Esophagus squamous epithelium (tissue), 5 donors: ENCODE measurements at regions not wholly inside any gene's neighbourhood (a gene's known extent, or its start where the extent isn't known, plus 50 kb on each side); places are given as distances from the start of the nearest gene placed in this dataset.

Experiments
- DNase-seq: peaks from one replicate; lab custom pipeline; 2025; lab: John Stamatoyannopoulos, UW
- H3K27ac ChIP-seq, 4 donors: fragments of 200-600 bp; sonication (generic); one replicate each; pipeline ENCODE4 v1.5.1; 2016 to 2019; ENCODE audit warnings: mild to moderate bottlenecking in 1 of 4
- H3K27me3 ChIP-seq, 4 donors: fragments of 200-600 bp; sonication (generic); 1 replicate in 3 of 4; 2 replicates in 1 of 4; pipeline versions ENCODE4 v1.5.1 to v1.6.0; 2017 to 2021; ENCODE audit warnings: antibody characterized with exemption in 1 of 4
- H3K36me3 ChIP-seq, 3 donors: fragments of 200-600 bp; sonication (generic); one replicate each; pipeline ENCODE4 v1.5.1; 2016 to 2019
- H3K4me1 ChIP-seq, 3 donors: fragments of 200-600 bp; sonication (generic); one replicate each; pipeline ENCODE4 v1.5.1; 2017 to 2019
- H3K4me3 ChIP-seq, 4 donors: fragments of 200-600 bp; sonication (generic); 1 replicate in 3 of 4; 2 replicates in 1 of 4; pipeline ENCODE4 v1.5.1; 2016 to 2019; ENCODE audit warnings: mild to moderate bottlenecking in 2 of 4, moderate library complexity in 1 of 4
- H3K9me3 ChIP-seq, 3 donors: fragments of 200-600 bp; sonication (generic); one replicate each; pipeline ENCODE4 v1.5.1; 2016 to 2019
- POLR2A ChIP-seq, 4 donors: fragments of 450-650 bp; IDR thresholded peaks; one replicate each; pipeline ENCODE4 v1.6.1; 2017; ENCODE audit warnings: antibody characterized with exemption in 4 of 4, mild to moderate bottlenecking in 4 of 4, moderate library complexity in 3 of 4
- WGBS, 2 donors: methylation state at CpG; one replicate each; pipeline ENCODE4 v1.1.5; 2018; 5-methylcytosine and 5-hydroxymethylcytosine counted together
- intact Hi-C: fragments of 100-400 bp; cut with DNase I; formaldehyde crosslinking; loops from one replicate; pipeline ENCODE4 v1.15.0; 2022
- TF ChIP-seq, protein P1 (sequence below), 6 experiments: fragments of 450-650 bp in 4 of 6; fragments of 200-600 bp in 2 of 6; sonication (generic) in 2 of 6; IDR thresholded peaks; one replicate each; pipeline ENCODE4 v1.5.1; 2016 to 2019; ENCODE audit warnings: antibody characterized with exemption in 6 of 6, mild to moderate bottlenecking in 4 of 6, moderate library complexity in 4 of 6
- donor health status: DM: yes; HTN: yes; CAD: no.

DNA sequence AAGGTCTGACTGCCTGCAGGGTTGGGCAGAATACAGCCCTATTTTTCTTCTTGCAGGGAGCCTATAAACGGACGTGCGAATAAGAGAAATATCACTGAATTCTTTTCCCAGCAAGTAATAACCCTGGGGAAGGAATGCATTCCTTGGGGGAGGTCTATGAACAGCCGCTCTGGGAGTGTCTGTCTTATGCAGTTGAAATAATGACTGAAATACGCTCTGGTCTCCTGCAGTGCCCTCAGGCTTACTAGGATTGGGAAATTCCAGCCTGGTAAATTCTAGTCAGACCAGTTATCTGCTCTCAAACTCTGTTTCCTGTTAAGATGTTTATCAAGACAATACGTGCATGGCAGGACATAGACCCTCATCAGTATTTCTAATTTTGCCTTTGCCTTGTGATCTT is 72.1 kb upstream of the FAM241A start:
- Histone ChIP-seq H3K27me3 (no peaks in the 10 kb centered on the region), H3K27ac (no peak overlapping the region), H3K9me3 (peaks cover 0 to 9% (median 6%) of the 10 kb centered on the region in 3 donors), H3K36me3 (no peaks in the 10 kb centered on the region), H3K4me3 (no peak overlapping the region), H3K4me1 (no peaks in the 10 kb centered on the region)
- intact Hi-C loops = no loop called here
- DNase-seq = no peak
- TF ChIP-seq, protein P1, sequence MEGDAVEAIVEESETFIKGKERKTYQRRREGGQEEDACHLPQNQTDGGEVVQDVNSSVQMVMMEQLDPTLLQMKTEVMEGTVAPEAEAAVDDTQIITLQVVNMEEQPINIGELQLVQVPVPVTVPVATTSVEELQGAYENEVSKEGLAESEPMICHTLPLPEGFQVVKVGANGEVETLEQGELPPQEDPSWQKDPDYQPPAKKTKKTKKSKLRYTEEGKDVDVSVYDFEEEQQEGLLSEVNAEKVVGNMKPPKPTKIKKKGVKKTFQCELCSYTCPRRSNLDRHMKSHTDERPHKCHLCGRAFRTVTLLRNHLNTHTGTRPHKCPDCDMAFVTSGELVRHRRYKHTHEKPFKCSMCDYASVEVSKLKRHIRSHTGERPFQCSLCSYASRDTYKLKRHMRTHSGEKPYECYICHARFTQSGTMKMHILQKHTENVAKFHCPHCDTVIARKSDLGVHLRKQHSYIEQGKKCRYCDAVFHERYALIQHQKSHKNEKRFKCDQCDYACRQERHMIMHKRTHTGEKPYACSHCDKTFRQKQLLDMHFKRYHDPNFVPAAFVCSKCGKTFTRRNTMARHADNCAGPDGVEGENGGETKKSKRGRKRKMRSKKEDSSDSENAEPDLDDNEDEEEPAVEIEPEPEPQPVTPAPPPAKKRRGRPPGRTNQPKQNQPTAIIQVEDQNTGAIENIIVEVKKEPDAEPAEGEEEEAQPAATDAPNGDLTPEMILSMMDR (IDR thresholded peaks at IDR 0.05) = no peak
- no peak for TF ChIP-seq POLR2A (IDR thresholded peaks at IDR 0.05)
- WGBS, 2 donors = 66 to 72% methylated on average over 6 of the region's 6 CpGs

GRCh38 chr4:112075129-112075753 is 70.0 kb upstream of the FAM241A start:
- Histone ChIP-seq H3K4me1 (no peaks in the 10 kb centered on the region), H3K27me3 (no peaks in the 10 kb centered on the region), H3K27ac (no peak overlapping the region), H3K9me3 (peaks cover 0 to 9% (median 6%) of the 10 kb centered on the region in 3 donors), H3K4me3 (no peak overlapping the region), H3K36me3 (no peaks in the 10 kb centered on the region)
- no peak for DNase-seq
- 32 to 54% methylated on average over 4 of the region's 4 CpGs for WGBS, 2 donors
- intact Hi-C loops = no loop called here
- TF ChIP-seq, protein P1 (IDR thresholded peaks at IDR 0.05) = peak; percentile 43 to 75 (median 52)
- no peak for TF ChIP-seq POLR2A (IDR thresholded peaks at IDR 0.05)

GRCh38 chr4:112075906-112076305 is 69.3 kb upstream of the FAM241A start:
- TF ChIP-seq, protein P1 (IDR thresholded peaks at IDR 0.05) = no peak
- TF ChIP-seq POLR2A (IDR thresholded peaks at IDR 0.05) = no peak
- 93 to 98% methylated on average over 3 of the region's 3 CpGs for WGBS, 2 donors
- Histone ChIP-seq H3K9me3 (peaks cover 0 to 9% (median 6%) of the 10 kb centered on the region in 3 donors), H3K4me3 (no peak overlapping the region), H3K36me3 (no peaks in the 10 kb centered on the region), H3K27ac (no peak overlapping the region), H3K27me3 (no peaks in the 10 kb centered on the region), H3K4me1 (no peaks in the 10 kb centered on the region)
- intact Hi-C loops = no loop called here
- DNase-seq = no peak

DNA sequence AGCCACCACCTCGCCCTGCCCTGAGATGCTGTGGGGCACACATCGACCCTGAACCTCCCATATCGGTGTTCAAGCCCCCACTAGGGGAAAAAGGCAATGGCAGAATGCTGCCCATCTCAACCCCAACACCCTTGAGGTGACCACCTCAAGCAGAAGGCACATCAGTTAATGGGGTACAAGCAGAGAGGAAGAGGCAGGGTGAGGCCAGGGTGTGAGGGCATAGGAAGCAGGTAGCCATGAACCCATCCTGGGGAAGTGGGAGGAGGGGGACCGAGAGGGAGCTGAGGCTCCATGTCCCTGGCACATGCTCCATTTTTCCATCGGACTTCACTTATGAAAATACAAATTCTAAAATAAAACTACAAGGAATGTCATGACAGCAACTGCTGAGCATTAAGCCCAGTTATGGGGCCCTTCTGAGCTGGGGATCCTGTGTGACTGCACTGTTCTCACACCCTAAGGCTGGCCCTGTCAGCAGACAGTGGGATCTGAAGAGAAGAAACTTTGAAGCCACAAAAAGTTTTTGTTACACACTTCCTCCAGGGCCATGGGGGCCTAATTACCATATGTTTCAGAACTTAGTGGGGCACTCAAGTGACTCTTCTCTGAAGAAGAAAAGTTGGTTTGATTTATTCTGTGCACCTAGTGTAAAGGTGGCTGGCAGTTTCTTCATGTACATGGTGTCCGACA is 68.2 kb upstream of the FAM241A start:
- TF ChIP-seq, protein P1 (IDR thresholded peaks at IDR 0.05) = no peak
- TF ChIP-seq POLR2A (IDR thresholded peaks at IDR 0.05) = no peak
- H3K36me3 ChIP-seq = no peaks in the 10 kb centered on the region
- WGBS, 2 donors = 87 to 93% methylated on average over 3 to 4 of the region's 6 CpGs
- H3K9me3 ChIP-seq = peaks cover 0 to 9% (median 6%) of the 10 kb centered on the region in 3 donors
- DNase-seq = no peak
- no peaks in the 10 kb centered on the region for H3K4me1 ChIP-seq
- intact Hi-C loops = no loop called here
- H3K4me3 ChIP-seq = no peak overlapping the region
- H3K27me3 ChIP-seq = no peaks in the 10 kb centered on the region
- no peak overlapping the region for H3K27ac ChIP-seq

- Histone ChIP-seq H3K27me3 (no peaks in the 10 kb centered on the region), H3K9me3 (peaks cover 0 to 6% (median 4%) of the 10 kb centered on the region in 3 donors), H3K27ac (no peak overlapping the region), H3K4me3 (no peak overlapping the region), H3K36me3 (no peaks in the 10 kb centered on the region), H3K4me1 (peaks cover 0 to 5% (median 4%) of the 10 kb centered on the region in 3 donors)
- intact Hi-C loops = no loop called here
- DNase-seq = no peak
- WGBS, 2 donors = 85 to 100% methylated on average over 3 to 4 of the region's 8 CpGs
- TF ChIP-seq, protein P1 (IDR thresholded peaks at IDR 0.05) = no peak
- TF ChIP-seq POLR2A (IDR thresholded peaks at IDR 0.05) = no peak
These were observed 67.5 kb upstream of the FAM241A start for GRCh38 chr4:112077743-112078142.
